ENCODE measurements at regions not wholly inside any gene's neighbourhood (a gene's known extent, or its start where the extent isn't known, plus 50 kb on each side); places are given as distances from the start of the nearest gene placed in this dataset.

DNA sequence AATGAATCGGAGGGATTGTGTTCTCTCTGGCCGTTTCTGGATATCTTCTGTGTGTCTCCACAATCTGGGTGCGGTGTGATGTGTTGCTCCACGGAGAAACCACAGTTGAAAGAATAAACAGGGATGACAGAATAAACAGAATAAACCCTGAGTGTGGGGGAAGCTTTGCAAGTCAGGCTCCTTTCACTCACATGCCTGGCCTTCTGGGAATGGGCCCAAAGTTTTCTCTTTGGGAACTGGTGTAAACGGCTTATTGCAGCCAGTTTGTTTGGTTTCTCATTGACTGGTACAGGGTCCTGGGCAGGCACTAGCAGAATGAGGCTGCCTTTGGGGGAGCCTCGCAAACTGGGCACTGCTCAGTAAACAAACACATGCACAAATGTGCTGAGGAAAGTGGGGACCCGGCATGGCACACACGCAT is 324.7 kb downstream of the DLEU7 start:
- intact Hi-C loops (cut with micrococcal nuclease; ENCODE audit: unreplicated experiment) = no loop called here
- TF ChIP-seq, protein P1, sequence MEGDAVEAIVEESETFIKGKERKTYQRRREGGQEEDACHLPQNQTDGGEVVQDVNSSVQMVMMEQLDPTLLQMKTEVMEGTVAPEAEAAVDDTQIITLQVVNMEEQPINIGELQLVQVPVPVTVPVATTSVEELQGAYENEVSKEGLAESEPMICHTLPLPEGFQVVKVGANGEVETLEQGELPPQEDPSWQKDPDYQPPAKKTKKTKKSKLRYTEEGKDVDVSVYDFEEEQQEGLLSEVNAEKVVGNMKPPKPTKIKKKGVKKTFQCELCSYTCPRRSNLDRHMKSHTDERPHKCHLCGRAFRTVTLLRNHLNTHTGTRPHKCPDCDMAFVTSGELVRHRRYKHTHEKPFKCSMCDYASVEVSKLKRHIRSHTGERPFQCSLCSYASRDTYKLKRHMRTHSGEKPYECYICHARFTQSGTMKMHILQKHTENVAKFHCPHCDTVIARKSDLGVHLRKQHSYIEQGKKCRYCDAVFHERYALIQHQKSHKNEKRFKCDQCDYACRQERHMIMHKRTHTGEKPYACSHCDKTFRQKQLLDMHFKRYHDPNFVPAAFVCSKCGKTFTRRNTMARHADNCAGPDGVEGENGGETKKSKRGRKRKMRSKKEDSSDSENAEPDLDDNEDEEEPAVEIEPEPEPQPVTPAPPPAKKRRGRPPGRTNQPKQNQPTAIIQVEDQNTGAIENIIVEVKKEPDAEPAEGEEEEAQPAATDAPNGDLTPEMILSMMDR (conservative IDR thresholded peaks at IDR 0.05) = no peak
- TF ChIP-seq EZH2 (IDR thresholded peaks at IDR 0.05; ENCODE audit: low read depth) = no peak
- no peaks in the 10 kb centered on the region for H3K9me2 ChIP-seq (ENCODE audit: insufficient read depth)
- H3K4me1 ChIP-seq (replicated peaks; ENCODE audit: insufficient read depth) = 0 out of 2 replicates have a peak, but pooled peaks cover 9% of the 10 kb centered on the region
- H3K36me3 ChIP-seq (ENCODE audit: low read depth) = no peaks in the 10 kb centered on the region
- H3K4me3 ChIP-seq = no peak overlapping the region
- H4K20me1 ChIP-seq (ENCODE audit: insufficient read depth) = no peaks in the 10 kb centered on the region
- H3K27ac ChIP-seq = no peak overlapping the region
- ChIA-PET CTCF (no interaction called here), POLR2A (ENCODE audit: unreplicated experiment) (no interaction called here)
- H3K4me2 ChIP-seq = no peak overlapping the region
- no peaks in the 10 kb centered on the region for H3K9me3 ChIP-seq (ENCODE audit: insufficient read depth, low read depth)
- no peaks in the 10 kb centered on the region for H3K27me3 ChIP-seq (ENCODE audit: insufficient read depth, low read depth)
- no peaks in the 10 kb centered on the region for H3F3A ChIP-seq (ENCODE audit: insufficient read depth, low read depth)
- no peak overlapping the region for H2AFZ ChIP-seq
- no peaks in the 10 kb centered on the region for H3K79me2 ChIP-seq (ENCODE audit: low read depth)
- BruUV-seq (replicated peaks) = no TSS peak
- no peak for DNase-seq

DNA sequence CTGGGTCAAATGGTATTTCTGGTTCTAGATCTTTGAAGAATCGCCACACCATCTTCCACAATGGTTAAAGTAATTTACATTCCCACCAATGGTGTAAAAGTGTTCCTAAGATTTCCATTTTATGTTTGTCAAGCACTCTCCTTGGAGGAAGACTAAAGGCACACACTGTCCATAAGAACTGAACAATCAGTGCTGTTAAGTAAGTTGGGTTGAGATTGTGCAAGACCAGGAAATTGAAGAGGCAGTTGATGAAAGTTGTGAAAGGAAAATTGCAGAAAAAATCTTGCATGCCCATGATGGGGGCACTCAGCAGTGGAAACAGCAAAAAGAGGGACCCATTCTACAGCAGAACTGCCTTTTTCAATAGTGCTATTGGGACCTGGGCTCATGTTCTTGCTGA is 323.6 kb downstream of the DLEU7 start:
- H3K36me3 ChIP-seq (ENCODE audit: low read depth) = no peaks in the 10 kb centered on the region
- no peak overlapping the region for H3K27ac ChIP-seq
- H3K9me3 ChIP-seq (ENCODE audit: insufficient read depth, low read depth) = no peaks in the 10 kb centered on the region
- H3K9me2 ChIP-seq (ENCODE audit: insufficient read depth) = no peaks in the 10 kb centered on the region
- no peaks in the 10 kb centered on the region for H3K79me2 ChIP-seq (ENCODE audit: low read depth)
- H2AFZ ChIP-seq = no peak overlapping the region
- intact Hi-C loops (cut with micrococcal nuclease; ENCODE audit: unreplicated experiment) = no loop called here
- no peaks in the 10 kb centered on the region for H3K27me3 ChIP-seq (ENCODE audit: insufficient read depth, low read depth)
- POLR2A ChIA-PET (ENCODE audit: unreplicated experiment) = no interaction called here
- BruUV-seq (replicated peaks) = no TSS peak
- H3F3A ChIP-seq (ENCODE audit: insufficient read depth, low read depth) = no peaks in the 10 kb centered on the region
- no peak for DNase-seq
- H3K4me3 ChIP-seq = no peak overlapping the region
- H3K4me2 ChIP-seq = no peak overlapping the region
- no peaks in the 10 kb centered on the region for H4K20me1 ChIP-seq (ENCODE audit: insufficient read depth)
- TF ChIP-seq, protein P1 (conservative IDR thresholded peaks at IDR 0.05) = no peak
- no peak for TF ChIP-seq EZH2 (IDR thresholded peaks at IDR 0.05; ENCODE audit: low read depth)
- H3K4me1 ChIP-seq (replicated peaks; ENCODE audit: insufficient read depth) = 0 out of 2 replicates have a peak, but pooled peaks cover 9% of the 10 kb centered on the region
- CTCF ChIA-PET = no interaction called here

DNA sequence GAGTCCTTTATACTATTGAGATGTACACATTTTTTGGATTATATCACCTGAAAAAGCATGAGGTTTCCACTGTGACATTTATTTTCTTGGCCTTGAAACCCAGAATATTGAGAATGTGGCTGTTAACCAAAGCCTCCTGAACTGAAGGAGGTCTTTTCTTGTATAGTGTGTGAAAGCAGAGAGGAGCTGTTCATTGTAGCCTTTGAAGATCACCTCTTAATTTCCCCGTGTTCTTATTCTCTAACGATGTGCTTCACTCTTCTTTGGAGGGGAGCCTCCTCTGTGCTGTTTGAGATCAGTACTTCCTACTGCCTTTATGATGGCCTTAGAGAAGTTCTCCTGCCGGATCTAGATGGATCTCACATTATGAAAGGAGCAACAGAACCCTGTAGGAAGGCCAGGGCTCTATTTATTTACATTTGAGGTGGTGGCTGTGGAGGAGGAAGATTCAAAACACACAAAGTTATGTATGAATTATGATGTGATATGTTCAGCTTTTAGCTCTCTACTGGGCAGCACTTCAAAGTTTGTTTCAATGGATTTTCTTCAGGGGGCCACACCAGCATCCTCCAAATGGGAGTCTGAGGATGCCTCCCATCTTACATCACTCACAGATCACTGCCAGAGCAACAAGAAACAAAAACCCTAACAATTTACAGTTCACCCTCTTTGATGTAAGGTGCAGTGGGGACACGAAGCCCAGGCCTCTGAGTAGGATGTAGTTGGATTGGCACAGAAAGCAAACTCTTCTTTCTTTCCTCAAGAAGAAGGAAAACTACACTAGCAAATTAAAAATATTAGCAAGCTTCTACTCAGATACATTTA is 322.3 kb downstream of the DLEU7 start:
- Histone ChIP-seq H3K4me2 (no peak overlapping the region), H2AFZ (no peak overlapping the region)

More for the DNA sequence above, 322.3 kb downstream of the DLEU7 start:
- H3K9me3 ChIP-seq (ENCODE audit: insufficient read depth, low read depth) = no peaks in the 10 kb centered on the region
- H3K4me1 ChIP-seq (replicated peaks; ENCODE audit: insufficient read depth) = 0 out of 2 replicates have a peak, but pooled peaks cover 9% of the 10 kb centered on the region
- TF ChIP-seq EZH2 (IDR thresholded peaks at IDR 0.05; ENCODE audit: low read depth) = no peak
- TF ChIP-seq, protein P1 (conservative IDR thresholded peaks at IDR 0.05) = no peak
- no peaks in the 10 kb centered on the region for H4K20me1 ChIP-seq (ENCODE audit: insufficient read depth)
- H3K36me3 ChIP-seq (ENCODE audit: low read depth) = no peaks in the 10 kb centered on the region
- no peak for DNase-seq
- H3F3A ChIP-seq (ENCODE audit: insufficient read depth, low read depth) = no peaks in the 10 kb centered on the region
- no peaks in the 10 kb centered on the region for H3K9me2 ChIP-seq (ENCODE audit: insufficient read depth)
- no peak overlapping the region for H3K4me3 ChIP-seq
- intact Hi-C loops (cut with micrococcal nuclease; ENCODE audit: unreplicated experiment) = no loop called here
- ChIA-PET POLR2A (ENCODE audit: unreplicated experiment) (no interaction called here), CTCF (no interaction called here)
- no peak overlapping the region for H3K27ac ChIP-seq
- no peaks in the 10 kb centered on the region for H3K27me3 ChIP-seq (ENCODE audit: insufficient read depth, low read depth)
- H3K79me2 ChIP-seq (ENCODE audit: low read depth) = no peaks in the 10 kb centered on the region
- BruUV-seq (replicated peaks) = no TSS peak

Measured in PC-9 (cell line).